ENCODE measurements at regions not wholly inside any gene's neighbourhood (a gene's known extent, or its start where the extent isn't known, plus 50 kb on each side); places are given as distances from the start of the nearest gene placed in this dataset.

DNA sequence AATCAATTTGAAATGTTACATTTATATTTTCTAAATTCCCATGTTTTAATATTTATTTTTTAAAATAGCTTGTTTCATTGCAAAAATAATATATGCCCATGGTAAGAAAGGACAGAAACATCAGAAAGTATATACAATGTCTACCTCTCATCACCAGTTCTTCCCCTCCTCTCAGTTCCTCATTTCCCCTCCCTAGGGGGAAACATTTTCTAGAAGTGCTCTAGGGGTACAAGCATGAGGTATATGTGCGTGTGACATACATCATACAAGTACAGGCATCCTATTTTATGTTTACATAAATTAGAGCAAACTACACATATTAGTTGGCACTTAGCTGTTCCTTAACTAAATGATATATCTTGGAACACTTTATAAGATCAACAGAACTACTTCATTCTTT, 189.3 kb upstream of the VEPH1 start:
- TF ChIP-seq, protein P1, sequence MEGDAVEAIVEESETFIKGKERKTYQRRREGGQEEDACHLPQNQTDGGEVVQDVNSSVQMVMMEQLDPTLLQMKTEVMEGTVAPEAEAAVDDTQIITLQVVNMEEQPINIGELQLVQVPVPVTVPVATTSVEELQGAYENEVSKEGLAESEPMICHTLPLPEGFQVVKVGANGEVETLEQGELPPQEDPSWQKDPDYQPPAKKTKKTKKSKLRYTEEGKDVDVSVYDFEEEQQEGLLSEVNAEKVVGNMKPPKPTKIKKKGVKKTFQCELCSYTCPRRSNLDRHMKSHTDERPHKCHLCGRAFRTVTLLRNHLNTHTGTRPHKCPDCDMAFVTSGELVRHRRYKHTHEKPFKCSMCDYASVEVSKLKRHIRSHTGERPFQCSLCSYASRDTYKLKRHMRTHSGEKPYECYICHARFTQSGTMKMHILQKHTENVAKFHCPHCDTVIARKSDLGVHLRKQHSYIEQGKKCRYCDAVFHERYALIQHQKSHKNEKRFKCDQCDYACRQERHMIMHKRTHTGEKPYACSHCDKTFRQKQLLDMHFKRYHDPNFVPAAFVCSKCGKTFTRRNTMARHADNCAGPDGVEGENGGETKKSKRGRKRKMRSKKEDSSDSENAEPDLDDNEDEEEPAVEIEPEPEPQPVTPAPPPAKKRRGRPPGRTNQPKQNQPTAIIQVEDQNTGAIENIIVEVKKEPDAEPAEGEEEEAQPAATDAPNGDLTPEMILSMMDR (conservative IDR thresholded peaks at IDR 0.05; ENCODE audit: low read depth, low read length), result no peak
- H3K4me3 ChIP-seq (ENCODE audit: low read depth, low read length), result no peak overlapping the region
- no peak for DNase-seq (ENCODE audit: low read depth)

DNA sequence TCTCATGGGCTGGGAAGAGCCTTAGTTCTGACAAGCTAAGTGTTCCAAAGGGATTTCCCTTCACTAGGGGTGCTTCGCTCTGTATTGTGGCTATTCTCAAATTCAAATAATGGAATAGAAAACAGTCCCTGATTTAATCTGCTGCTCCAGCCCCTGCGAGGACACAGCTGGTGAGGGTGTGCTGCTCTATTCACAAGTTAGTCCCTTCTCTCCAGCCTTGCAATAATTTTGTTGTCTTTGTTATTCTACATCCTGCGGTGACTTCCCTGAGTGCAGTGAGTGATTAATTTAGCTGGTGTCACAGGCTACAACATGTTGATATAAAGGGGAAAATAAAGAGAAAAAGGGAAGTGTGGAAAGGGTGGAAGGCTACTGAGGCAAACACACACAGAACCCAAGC, 180.5 kb upstream of the VEPH1 start:
- no peak for DNase-seq (ENCODE audit: low read depth)
- H3K4me3 ChIP-seq (ENCODE audit: low read depth, low read length), result no peak overlapping the region
- TF ChIP-seq, protein P1 (conservative IDR thresholded peaks at IDR 0.05; ENCODE audit: low read depth, low read length), result no peak

DNA sequence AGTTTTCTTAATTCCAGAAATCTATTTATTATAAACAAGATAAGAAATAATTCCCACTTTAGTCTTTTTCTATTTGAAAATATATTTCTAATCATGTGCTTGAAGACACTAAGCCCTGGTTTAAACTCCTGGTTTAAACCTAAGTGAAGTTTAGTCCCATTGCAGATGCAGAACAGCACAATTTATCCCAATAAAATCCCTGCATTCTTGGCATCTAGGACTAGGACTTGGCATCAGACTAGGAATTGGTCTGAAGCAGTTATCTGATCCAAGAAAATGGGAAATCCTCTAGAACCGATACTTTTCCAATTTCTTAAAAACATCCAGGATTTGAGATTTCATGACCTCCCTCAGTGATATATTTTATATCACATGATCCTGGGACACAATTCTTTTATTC, 168.8 kb upstream of the VEPH1 start:
- H3K4me3 ChIP-seq (ENCODE audit: low read depth, low read length), result no peak overlapping the region
- DNase-seq (ENCODE audit: low read depth), result no peak
- TF ChIP-seq, protein P1 (conservative IDR thresholded peaks at IDR 0.05; ENCODE audit: low read depth, low read length), result no peak

DNA sequence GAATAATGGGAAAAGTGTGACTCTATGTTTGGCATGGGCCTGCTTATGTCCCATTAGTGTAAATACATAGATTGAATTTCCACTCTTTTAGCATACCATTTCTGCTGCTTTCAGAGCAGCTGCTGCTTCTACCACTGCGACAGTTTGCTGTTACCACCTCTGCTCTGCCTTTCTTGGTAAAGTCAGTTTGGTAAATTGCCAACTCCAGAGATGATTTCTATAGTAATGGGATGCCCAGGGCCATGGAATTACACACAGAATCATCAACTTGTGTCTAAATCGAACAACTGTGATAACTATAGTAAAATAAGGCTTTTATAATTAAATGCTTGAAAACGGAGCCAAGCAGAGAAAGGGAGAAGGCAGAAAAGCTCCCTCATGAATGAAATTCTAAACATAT, 168.4 kb upstream of the VEPH1 start:
- DNase-seq (ENCODE audit: low read depth), result no peak
- H3K4me3 ChIP-seq (ENCODE audit: low read depth, low read length), result no peak overlapping the region
- TF ChIP-seq, protein P1 (conservative IDR thresholded peaks at IDR 0.05; ENCODE audit: low read depth, low read length), result no peak

DNA sequence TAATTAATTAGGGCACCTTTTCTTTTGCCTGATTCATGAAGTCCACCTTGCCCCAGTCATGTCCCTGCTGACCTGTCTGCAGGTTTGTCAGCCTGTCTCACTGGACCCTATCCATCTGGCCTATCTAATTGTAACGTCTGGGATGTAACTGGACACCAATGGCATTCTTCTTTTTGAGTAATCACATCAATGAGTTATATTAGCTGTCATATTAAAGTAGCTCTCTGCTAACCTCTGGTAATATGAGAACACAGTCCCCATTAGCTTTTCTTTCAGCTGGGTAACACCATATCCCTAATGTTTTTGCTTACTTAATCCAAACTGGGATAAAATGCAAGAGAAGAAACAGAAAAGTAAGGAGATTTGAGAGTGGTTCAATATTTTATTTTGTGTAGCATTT, 166.2 kb upstream of the VEPH1 start:
- no peak for DNase-seq (ENCODE audit: low read depth)

DNA sequence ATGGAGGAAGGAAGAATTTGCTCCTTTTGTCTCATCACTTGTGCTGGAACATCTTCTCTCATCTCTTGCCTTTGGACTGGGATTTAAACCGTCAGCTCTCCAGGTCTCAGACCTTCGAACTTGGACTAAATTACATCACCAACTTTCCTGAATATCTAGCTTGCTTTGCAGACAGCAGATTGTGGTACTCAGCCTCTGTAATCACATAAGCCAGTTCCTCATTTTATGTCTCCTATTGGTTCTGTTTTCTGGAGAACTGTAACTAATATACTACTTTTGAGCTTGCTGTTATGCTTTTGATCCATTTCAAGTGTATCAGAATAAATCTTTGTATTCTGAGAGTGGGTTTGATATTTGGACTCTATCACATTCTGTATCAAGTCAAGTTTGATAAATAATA, 164.3 kb upstream of the VEPH1 start:
- TF ChIP-seq, protein P1 (conservative IDR thresholded peaks at IDR 0.05; ENCODE audit: low read depth, low read length), result no peak
- no peak for DNase-seq (ENCODE audit: low read depth)
- no peak overlapping the region for H3K4me3 ChIP-seq (ENCODE audit: low read depth, low read length)

More for the DNA sequence above, 166.2 kb upstream of the VEPH1 start:
- H3K4me3 ChIP-seq (ENCODE audit: low read depth, low read length), result no peak overlapping the region
- TF ChIP-seq, protein P1 (conservative IDR thresholded peaks at IDR 0.05; ENCODE audit: low read depth, low read length), result no peak

DNA sequence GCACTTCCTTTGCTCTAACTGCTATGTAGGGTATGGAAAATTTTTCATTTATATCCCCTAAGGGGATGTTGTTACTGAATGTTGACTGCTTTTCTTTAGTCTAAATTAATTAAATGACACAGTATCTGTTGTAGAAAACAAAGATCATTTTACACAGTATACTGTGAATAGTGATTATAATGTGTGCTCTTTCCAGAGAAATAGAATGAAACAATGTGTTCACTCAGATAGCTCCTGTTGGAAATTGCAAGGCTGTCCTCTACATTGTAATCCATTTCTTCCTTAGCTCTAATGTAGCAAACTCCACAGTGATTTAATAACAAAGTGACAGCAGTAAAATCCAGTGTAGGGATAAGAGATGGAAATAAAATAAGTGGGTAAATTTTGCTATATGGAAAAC, 159.0 kb upstream of the VEPH1 start:
- no peak overlapping the region for H3K4me3 ChIP-seq (ENCODE audit: low read depth, low read length)
- TF ChIP-seq, protein P1 (conservative IDR thresholded peaks at IDR 0.05; ENCODE audit: low read depth, low read length), result no peak
- no peak for DNase-seq (ENCODE audit: low read depth)
